Ovary (tissue), 7 donors: ENCODE measurements at regions not wholly inside any gene's neighbourhood (a gene's known extent, or its start where the extent isn't known, plus 50 kb on each side); places are given as distances from the start of the nearest gene placed in this dataset.

Experiments used
- DNase-seq, 5 donors: peaks; one replicate each; pipeline ENCODE4 v3.0.0-alpha.2; 2019 to 2020
- H3K27ac ChIP-seq, 2 donors: fragments of 200-600 bp; one replicate each; pipeline versions ENCODE4 v1.5.1 to v1.8.0; 2019 to 2022
- H3K27me3 ChIP-seq: fragments of 200-600 bp; one replicate; pipeline ENCODE4 v1.8.0; 2022
- H3K36me3 ChIP-seq: fragments of 200-600 bp; sonication (generic); one replicate; pipeline ENCODE4 v1.5.1; 2019
- H3K4me1 ChIP-seq: one replicate; pipeline ENCODE4 v1.8.1; 2013; ENCODE audit warnings: mild to moderate bottlenecking, moderate library complexity; ENCODE audit not compliant: insufficient read depth
- H3K4me3 ChIP-seq: fragments of 200-600 bp; sonication (generic); one replicate; pipeline ENCODE4 v1.5.1; 2017
- H3K9me3 ChIP-seq, 2 donors: fragments of 200-600 bp in 1 of 2; sonication (generic) in 1 of 2; one replicate each; pipeline versions ENCODE4 v1.5.1 to v1.8.1; 2013 to 2019; ENCODE audit warnings: mild to moderate bottlenecking in 1 of 2, moderate library complexity in 1 of 2
- CTCF ChIP-seq, 3 donors: fragments of 450-650 bp in 2 of 3; fragments of 200-600 bp in 1 of 3; IDR thresholded peaks; one replicate each; pipeline versions ENCODE4 v1.5.1 to v1.8.0; 2016 to 2022; ENCODE audit warnings: antibody characterized with exemption in 3 of 3, mild to moderate bottlenecking in 1 of 3
- EP300 ChIP-seq: sonication (generic); formaldehyde crosslinking; IDR thresholded peaks from one replicate; pipeline ENCODE4 v1.6.1; 2017; ENCODE audit warnings: antibody characterized with exemption
- POLR2A ChIP-seq: fragments of 450-650 bp; IDR thresholded peaks from one replicate; pipeline ENCODE4 v1.6.1; 2017; ENCODE audit warnings: antibody characterized with exemption, mild to moderate bottlenecking, moderate library complexity
- WGBS, 3 donors: extraction: QIAGEN DNeasy Blood & Tissue Kit in 1 of 3; methylation state at CpG; one replicate each; pipeline versions ENCODE4 v1.1.5 to v1.1.7; 2013 to 2017; 5-methylcytosine and 5-hydroxymethylcytosine counted together
- intact Hi-C, 4 donors: fragments of 100-400 bp; cut with DNase I; formaldehyde crosslinking; loops; one replicate each; pipeline versions ENCODE4 v1.11.0 to v1.15.1; 2022 to 2023
- donor health status: DM: no; HTN: no; CAD: no; lungs with moderate emphysema.
- donor health status: DM: no; HTN: no; CAD: no.
- donor health status: Bipolar disorder and iron deficiency.
- donor health status: DM: no; HTN: no; CAD: no.
- donor health status: DM: yes; HTN: yes; CAD: no.

- TF ChIP-seq EP300 (no peak), POLR2A (no peak), CTCF (IDR thresholded peaks at IDR 0.05) (no peak)
- intact Hi-C loops = no loop called here
- Histone ChIP-seq H3K9me3 (no peaks in the 10 kb centered on the region), H3K27me3 (no peaks in the 10 kb centered on the region), H3K4me3 (no peak overlapping the region), H3K36me3 (no peaks in the 10 kb centered on the region), H3K27ac (no peak overlapping the region), H3K4me1 (no peaks in the 10 kb centered on the region)
- no peak for DNase-seq
- WGBS, 3 donors = 81 to 90% (median 85%) methylated on average over 3 of the region's 3 CpGs
Observed at GRCh38 chr12:125657681-125658080, 592.4 kb downstream of the AACS start.

GRCh38 chr12:125674554-125675338 is 609.5 kb downstream of the AACS start:
- Histone ChIP-seq H3K9me3 (no peaks in the 10 kb centered on the region), H3K36me3 (no peaks in the 10 kb centered on the region), H3K27ac (no peak overlapping the region), H3K27me3 (no peaks in the 10 kb centered on the region), H3K4me3 (no peak overlapping the region), H3K4me1 (no peaks in the 10 kb centered on the region)
- intact Hi-C loops = loop anchor here in 1 of 4 donors (5.0 kb wide), 1 partner anchor 233 kb away; no protein-coding TSS in a partner anchor
- TF ChIP-seq EP300 (no peak), CTCF (IDR thresholded peaks at IDR 0.05) (no peak), POLR2A (no peak)
- 59 to 63% (median 62%) methylated on average over 11 of the region's 11 CpGs for WGBS, 3 donors
- DNase-seq = no peak

GRCh38 chr12:125676366-125676765 is 611.1 kb downstream of the AACS start:
- TF ChIP-seq CTCF (IDR thresholded peaks at IDR 0.05) (no peak), EP300 (no peak), POLR2A (no peak)
- no peak for DNase-seq
- H3K9me3 ChIP-seq = no peaks in the 10 kb centered on the region
- WGBS, 3 donors = 3 to 9% (median 8%) methylated on average over 1 of the region's 1 CpG
- no peaks in the 10 kb centered on the region for H3K4me1 ChIP-seq
- no peaks in the 10 kb centered on the region for H3K36me3 ChIP-seq
- intact Hi-C loops = no loop called here
- H3K4me3 ChIP-seq = no peak overlapping the region
- no peak overlapping the region for H3K27ac ChIP-seq
- no peaks in the 10 kb centered on the region for H3K27me3 ChIP-seq

- no peak overlapping the region for H3K27ac ChIP-seq
- intact Hi-C loops = no loop called here
- H3K27me3 ChIP-seq = no peaks in the 10 kb centered on the region
- H3K9me3 ChIP-seq = no peaks in the 10 kb centered on the region
- no peak overlapping the region for H3K4me3 ChIP-seq
- no peaks in the 10 kb centered on the region for H3K36me3 ChIP-seq
- WGBS, 3 donors = 89 to 94% (median 91%) methylated on average over 4 of the region's 4 CpGs
- no peak for DNase-seq
- no peaks in the 10 kb centered on the region for H3K4me1 ChIP-seq
- no peak for TF ChIP-seq EP300
Observed at GRCh38 chr12:125677829-125678228, 612.6 kb downstream of the AACS start.

GRCh38 chr12:125678589-125678993 is 613.4 kb downstream of the AACS start:
- WGBS, 3 donors = 71 to 91% (median 79%) methylated on average over 3 of the region's 3 CpGs
- H3K4me3 ChIP-seq = no peak overlapping the region
- TF ChIP-seq CTCF (IDR thresholded peaks at IDR 0.05) = no peak
- no peak for TF ChIP-seq EP300
- no peak for TF ChIP-seq POLR2A
- H3K9me3 ChIP-seq = no peaks in the 10 kb centered on the region
- no peaks in the 10 kb centered on the region for H3K27me3 ChIP-seq
- no peak for DNase-seq
- H3K4me1 ChIP-seq = no peaks in the 10 kb centered on the region
- intact Hi-C loops = no loop called here
- no peaks in the 10 kb centered on the region for H3K36me3 ChIP-seq
- H3K27ac ChIP-seq = no peak overlapping the region
